DMS153 treated with DMSO at 0.1 percent for 48 hours (cell line): ENCODE measurements at regions not wholly inside any gene's neighbourhood (a gene's known extent, or its start where the extent isn't known, plus 50 kb on each side); places are given as distances from the start of the nearest gene placed in this dataset.
"Not testable (repeated sequence)": the region's sequence is repeated elsewhere in the genome, so short reads cannot be mapped to it uniquely, and the experiment has no call there.

Experiments used
- DNase-seq: peaks from one replicate; lab custom pipeline; 2025; ENCODE audit not compliant: unreplicated experiment; lab: John Stamatoyannopoulos, UW

DNA sequence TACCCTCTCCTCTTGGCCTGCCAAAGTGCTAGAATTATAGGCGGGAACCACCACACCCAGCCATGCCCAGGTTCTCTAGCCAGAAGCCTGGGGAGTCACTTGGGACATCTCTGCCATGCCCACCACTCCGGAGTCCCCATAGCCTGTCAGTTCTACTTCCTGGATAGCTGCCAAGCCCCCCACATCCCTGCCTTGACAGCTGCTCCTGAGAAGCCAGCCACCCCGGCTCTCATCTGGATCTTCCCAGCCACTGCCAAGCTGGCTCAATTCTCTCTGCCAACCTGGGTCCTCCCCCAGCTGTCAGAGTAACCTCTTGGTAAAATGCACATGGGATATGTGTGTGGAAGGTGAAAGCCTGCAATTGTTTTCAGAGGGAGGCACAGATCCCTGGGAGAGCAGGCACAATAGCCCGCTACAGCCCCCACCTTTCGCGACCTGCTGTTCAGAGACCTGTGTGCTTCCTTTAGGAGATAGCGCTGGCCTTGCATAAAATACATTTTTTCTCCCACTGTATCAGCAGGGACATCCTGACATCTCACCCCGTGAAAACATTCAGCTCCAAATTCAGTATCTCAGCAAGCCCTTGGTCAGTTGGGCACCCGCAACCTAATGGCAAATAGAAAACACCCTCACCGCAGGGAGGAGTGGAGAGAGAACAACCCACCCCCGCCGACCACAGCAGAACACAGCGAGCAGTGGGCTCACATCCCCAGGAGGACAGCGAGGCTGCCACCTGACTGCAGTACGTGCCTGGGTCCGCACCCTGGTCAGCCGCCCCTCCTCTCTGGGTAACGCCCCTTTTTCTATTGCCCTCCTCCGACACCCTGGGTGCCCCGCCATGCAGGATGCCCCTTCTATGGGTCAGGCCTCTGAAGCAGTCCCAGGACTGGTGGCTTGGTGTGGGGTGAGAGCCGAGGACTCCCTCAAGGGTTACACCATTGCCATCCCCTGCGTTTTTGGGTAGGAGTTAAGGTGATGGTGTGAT lies 1342.2 kb downstream of the BRD1 start:
- DNase-seq, result no peak

DNA sequence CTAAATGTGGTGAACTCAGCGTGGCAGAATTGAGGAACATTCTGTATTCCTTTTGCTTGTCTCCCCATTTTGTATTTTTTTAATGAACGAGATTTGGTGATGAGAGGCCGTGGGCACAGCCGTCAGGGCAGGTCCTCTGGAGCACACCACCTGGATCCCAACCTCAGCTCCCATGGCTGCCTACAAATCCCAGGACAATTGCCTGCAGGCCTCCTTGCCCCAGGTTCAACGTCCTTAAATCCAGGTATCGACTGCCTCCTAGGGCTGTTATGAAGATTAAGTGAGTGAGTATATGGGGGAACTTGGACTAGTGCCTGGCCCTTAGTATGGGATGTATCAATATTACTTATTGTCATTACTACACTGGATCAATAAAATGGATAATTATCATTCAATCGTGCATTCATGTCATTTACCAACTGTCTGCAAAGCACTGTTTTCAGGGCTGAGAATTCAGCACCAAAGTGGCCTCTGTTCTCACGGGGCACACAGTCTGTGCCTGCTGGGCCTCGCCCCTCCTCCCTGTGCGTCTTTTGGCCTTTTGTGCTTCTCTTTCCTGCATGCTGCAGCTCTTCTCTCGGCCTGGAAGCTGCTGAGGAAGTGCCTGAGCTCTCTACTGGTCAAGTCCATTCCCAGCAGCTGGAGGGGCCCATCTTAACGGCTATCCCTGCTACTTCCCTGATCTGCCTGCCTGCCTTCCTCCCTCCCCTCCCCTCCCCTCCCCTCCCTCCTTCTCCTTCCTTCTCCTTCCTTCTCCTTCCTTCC lies 1343.7 kb downstream of the BRD1 start:
- no peak for DNase-seq

DNA sequence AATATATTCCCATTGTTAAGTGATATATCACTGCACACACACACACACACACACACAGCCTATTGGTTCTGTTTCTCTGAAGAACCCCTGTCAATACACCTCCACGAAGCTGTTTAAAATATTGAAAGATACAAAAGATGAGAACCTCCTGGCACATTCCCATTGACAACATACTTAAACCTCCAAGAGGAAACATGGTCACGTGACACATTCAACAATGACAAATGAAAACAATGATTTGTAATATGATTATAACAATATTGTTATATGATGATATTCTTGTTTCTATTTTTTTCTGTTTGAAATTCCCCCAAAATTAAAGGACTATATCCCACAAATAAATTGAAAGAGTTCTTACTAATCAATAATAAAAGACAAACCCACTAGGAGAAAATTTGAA lies 1344.9 kb downstream of the BRD1 start:
- no peak for DNase-seq

DNA sequence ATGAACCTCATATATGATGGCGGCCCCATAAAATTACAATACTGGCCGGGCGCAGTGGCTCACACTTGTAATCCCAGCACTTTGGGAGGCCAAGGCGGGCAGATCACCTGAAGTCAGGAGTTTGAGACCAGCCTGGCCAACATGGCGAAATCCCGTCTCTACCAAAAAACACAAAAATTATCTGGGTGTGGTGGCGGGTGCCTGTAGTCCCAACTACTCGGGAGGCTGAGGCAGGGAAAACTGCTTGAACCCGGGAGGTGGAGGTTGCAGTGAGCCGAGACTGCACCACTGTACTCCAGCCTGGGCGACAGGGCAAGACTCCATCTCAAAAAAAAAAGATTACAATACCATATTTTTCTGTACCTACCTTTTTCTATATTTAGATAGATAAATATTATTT lies 1345.5 kb downstream of the BRD1 start:
- DNase-seq, result not testable (repeated sequence)

DNA sequence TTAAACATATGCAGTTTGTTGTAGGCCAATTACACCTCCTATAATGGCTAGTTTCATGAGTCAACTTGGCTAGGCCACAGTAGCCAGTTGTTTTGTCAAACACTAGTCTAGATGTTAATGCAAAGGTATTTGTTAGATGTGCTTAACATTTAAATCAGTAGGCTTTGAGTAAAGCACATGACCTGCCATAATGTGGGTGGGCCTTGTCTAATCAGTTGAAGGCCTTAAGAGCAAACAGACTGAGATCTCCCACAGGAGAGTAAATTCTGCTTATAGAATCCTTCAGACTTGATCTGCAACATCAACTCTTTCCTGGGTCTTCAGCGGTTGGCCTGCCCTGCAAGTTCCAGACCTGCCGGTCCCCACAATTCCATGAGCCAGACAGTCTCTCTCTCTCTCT lies 1345.9 kb downstream of the BRD1 start:
- no peak for DNase-seq

DNA sequence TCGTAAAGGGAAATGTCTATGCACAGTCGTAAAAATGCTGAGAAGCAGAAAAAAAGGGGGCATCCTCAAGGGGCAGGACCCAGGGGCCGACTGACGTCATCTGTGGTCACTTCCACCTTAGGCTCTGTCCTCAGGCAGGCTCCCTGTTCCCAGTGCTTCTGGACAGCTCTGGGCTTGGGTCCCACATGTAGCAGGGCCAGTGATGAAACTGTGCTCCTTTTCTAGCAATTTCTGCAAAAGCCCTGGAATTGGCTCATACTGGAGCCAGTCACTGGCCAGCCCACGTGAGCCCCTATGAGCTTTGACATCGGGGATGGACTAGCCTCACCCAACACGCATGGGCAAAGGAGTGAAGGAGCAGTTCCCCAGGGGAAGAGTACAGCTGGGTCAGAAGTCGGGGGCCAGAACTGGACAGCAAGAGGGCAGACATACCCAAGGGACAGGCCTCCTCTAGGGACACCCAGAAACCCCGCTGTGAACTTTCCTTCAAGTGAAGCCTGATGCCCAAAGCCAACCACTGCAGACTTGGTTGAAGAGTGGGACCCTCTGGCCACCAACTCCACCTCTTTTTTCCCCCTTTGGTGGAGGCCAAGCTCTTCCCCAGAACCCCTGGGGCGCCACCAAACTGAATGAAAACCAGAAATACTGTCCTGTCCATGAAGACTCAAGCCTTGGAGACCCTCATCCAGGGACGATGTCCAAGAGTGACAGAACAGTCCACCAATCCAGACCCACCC lies 1349.0 kb downstream of the BRD1 start:
- no peak for DNase-seq

DNA sequence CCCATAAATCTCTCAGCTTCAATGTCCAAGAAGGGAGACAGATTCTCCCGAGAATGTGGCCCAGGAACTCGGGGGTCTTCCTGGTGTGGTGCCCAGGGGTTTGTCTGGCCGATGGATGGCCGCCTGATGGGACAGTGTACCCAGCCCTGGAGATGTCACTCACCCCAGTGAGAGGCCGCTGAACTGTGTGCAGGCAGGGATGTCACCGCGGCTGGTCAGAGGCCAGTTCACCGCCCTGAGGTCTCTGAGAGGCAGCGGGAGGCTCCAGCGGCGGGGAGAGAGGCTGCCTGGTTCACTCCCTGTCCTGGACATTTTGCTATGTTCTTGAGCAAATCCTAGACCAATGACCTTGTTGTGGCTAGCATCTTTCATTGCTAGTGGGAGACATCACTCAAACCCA lies 1349.5 kb downstream of the BRD1 start:
- no peak for DNase-seq

DNA sequence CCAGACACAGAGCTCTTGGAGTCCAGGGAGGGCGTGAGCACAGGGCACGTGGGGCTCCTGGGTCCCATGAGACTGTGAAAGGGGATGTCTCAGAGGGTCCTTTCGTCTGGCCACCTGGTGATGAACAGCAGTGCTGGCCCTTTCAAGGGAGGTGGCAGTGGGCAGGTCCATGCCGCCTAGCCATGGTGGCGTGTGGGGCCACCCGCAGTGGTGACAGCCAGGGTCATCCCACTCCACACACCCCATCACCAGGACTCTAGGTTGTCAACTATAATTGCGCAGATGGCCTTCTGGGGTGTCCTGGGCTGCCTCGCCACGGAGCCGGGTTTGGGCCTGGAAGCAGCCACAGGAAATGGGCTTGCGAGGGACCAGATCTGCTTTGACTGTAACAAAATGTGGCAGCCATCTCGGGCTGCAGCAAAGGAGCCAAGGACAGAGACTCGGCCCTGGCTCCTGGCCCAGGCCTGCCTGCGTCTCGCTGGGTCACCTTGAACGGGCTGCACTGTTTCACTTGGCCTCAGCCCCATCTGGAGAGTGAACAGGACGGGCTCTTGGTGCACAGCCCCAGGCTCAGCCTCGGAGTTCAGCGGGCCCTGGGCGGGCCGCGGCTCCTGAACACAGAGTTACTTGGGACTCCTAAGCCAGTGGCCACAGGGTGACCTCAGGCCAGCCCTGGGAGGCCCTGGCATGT lies 1350.5 kb downstream of the BRD1 start:
- no peak for DNase-seq

DNA sequence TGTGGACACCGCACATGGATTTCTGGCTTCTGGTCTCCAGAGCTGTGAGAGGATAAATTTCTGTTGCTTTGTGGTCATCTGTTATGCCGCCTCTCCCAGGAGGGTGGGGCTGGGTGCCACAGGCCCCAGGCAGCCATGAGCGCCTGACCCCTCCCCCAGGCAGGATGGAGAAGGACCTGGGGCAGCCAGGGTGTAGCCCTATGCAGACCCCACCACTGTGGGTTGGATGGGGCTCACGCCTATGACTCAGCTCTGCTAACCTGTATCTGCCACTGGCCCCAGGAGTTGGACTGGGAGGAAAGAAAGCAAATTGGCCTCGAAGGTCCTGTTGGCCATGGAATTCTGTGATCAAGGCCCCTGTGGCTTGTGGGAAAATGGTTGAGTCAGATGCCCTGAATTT lies 1351.1 kb downstream of the BRD1 start:
- DNase-seq, result no peak

DNA sequence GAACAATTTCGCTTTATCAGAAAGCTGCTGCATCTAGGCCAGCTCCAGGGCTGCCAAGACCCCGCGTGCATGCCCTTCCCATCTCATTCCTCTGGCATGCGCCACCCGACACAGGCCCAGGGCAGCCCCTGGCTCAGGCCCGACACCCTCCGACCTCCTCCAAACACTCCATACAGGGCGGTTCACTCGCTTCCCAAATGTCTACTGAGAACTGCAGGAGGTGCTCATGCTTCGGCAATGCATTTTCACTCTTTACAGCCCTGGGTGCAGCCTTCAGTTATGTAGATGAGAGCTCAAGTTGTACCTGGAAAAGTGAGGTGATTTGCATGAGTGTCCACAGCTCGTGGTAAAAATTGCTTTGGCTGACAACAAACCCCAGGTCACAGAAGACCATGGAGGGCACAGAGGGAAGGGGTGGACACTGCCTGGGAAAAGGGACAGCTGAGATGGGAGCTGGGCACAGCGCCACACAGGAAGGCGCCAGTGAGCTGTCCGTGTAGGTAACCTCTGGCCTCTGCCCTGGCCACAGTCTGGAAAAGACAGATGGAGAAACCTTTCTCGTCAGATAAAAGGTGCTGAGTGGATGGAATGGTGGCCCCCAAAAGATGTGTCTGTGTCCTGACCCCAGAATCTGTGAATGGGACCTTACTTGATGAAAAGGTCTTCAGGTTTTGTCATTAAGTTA lies 1351.9 kb downstream of the BRD1 start:
- DNase-seq, result no peak

DNA sequence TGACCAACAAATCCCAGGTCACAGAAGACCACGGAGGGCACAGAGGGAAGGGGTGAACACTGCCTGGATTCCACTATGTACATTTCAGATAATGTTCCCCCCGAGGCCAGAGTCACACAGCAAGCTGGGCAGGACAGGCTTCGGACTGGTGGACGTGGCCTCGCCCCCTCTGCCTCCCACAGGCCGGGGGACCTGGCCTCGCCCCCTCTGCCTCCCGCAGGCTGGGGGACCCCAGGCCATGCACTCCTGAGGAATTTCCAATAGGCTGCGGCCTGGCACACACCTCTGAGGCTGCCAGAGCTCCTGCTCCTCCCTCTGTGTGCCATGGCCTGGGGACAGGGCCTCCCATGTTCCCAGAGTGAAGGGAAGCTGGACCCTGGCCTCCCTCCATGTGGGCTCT lies 1352.8 kb downstream of the BRD1 start:
- no peak for DNase-seq

DNA sequence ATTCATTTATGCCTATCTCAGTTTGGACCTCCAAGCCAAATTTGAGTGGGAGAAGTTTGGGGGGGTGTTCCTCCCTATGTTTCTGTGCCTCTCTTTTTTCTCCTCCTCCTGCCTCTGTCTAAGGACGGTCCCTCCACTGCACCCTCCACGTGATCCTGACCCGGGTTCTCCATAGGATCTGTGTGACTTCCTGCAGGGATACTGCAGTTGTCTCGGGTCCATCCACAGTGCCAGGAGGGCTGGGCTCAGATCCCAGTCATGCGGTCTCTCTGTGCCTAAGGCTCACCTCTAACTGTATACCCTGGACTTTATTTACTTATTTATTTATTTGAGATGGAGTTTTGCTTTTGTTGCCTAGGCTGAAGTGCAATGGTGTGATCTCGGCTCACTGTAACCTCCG lies 1354.5 kb downstream of the BRD1 start:
- DNase-seq, result no peak

DNA sequence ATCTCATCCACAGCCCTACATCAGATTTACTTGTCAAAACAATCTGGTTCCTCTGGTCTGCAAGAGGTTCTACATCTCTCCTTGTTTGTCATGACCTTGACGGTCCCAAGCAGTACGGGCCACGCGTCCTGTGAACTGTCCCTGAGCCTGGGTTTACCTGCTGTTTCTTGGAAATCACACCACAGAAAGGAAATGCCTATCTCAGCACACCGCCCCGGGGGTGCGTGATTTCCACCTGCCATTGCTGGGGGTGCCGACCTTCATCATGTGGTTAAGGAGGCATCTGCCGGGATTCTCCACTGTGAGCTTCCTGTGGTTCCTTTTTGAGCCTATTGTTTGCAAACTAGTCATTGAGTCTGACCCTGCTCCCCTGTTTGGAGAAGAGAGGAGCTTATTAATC lies 1363.4 kb downstream of the BRD1 start:
- no peak for DNase-seq

DNA sequence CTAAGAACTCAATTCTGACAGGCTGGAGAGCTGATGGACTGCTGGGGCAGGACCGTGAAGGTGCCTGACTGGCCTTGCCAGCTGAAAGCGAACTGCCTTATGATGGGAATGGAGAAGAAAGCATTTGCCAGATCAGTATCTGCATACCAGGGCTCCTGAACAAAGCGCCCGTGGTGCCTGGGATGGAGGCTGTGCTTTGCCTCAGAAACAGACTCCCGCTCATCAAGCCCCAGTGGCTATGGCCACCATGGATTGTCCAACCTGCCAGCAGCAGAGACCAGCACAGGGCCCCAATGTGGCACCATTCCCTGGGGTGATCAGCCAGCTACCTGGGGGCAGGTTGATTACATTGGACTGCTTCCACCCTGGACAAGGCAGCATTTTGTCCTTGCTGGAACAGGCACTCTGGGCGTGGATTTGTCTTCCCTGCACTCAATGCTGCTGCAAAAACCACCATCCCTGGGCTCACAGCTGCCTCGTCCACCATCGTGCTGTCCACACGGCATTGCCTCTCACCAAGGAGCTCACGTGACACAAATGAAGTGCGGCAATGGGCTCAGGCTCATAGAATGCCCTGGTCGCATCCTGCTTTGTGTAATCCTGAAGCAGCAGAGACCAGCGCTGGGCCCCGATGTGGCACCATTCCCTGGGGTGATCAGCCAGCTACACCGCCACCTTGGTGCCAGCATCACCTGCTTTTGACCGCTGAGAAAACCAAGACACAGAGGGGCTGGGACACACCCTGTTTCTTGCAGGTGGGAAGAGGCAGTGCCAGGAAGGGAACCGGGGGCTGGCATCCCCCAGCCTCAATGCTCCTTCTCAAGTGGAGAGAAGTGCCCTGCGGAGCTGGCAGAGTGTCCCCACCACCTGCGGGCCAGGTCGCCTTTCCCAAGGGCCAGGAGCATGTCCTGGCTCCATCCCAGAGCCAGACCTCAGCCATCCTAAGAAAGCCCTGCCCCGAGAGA lies 1367.5 kb downstream of the BRD1 start:
- no peak for DNase-seq

DNA sequence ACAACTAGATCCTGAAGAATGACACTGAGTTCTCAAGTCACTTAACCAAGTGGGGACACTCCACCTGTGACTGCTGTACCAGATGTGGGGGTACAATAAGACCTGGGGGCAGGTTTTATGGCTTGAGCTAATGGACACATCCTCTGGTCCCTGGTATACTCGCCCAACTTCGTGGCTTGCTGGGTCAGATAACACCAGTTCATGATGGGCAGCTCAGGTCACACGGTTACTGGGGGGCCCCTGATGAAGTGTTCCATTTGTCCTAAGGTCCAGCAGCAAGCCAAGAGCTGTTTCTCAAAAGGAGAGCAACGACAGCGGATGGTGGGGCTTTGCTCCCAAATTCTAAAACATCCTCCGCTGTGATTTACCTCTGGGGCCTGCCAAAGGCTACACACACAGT lies 1368.4 kb downstream of the BRD1 start:
- no peak for DNase-seq

DNA sequence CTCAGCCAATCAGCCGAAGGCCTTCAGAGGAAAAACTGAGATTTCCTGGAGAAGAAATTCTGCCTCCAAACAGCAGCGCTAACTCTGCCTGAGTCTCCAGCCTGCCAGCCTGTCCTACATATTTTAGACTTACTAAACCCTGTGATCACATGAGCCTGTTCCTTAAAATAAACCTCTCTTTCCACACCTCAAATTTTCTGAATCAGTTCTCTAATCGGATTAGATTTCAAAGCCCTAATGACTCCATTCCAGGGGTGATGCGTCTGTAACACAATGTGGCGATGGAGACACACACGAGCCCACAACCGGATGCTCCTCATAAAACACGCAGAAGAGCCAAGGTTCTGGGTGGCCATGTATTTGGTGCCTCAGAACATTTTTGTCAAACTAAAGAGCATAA lies 1371.2 kb downstream of the BRD1 start:
- DNase-seq, result no peak

DNA sequence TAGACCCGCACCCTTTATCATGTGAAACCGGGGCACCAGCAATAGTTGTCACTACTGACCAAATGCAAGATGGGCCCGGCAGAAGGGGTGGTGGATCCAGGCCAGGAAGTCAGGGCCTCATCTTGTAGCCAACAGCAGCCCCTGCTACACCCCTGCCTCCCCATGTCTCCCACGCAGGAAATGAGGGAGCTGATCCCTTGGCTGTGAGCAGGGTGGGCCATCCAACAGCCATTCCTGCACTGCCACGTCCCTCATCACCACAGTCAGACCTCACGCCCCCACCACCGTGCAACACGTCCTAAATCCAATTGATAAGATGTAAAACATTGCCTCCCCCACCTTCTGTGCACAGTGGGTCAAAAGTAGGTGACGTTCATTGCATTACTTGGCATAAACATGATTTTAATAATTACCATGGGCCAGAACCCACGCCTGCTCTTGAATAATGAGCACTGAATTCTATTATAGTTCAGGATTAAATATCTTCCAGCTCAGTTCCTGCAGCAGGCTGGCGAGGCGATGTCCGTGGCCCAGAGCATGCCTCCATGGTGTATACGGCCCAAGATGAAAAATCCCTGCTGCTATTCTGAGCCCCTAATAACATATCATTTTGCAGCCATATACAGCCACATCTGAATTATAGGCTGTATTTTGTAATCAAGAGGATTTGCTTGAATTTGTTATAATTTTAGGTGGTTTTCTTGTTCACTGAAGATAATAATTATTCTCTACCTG lies 1373.8 kb downstream of the BRD1 start:
- no peak for DNase-seq

DNA sequence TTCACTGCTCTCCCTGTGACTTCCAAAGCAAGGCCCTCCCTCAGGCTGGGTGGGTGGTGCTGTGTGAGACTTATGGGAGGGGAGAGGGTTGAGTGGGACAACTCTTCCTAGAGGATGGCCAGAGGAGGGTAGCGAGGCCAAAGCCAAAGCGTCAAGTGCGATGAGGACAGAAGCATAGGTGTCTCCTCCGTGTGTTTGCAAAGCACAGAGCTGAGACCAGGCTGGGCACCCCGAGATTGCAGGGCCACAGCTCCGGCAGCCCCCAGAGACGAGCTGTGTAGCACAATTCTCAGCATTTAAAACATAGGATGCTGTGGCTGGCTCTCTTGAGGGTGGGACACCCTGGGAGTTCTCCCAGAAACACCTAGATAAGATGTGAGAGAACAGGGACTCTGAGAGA lies 1374.5 kb downstream of the BRD1 start:
- DNase-seq, result no peak

DNA sequence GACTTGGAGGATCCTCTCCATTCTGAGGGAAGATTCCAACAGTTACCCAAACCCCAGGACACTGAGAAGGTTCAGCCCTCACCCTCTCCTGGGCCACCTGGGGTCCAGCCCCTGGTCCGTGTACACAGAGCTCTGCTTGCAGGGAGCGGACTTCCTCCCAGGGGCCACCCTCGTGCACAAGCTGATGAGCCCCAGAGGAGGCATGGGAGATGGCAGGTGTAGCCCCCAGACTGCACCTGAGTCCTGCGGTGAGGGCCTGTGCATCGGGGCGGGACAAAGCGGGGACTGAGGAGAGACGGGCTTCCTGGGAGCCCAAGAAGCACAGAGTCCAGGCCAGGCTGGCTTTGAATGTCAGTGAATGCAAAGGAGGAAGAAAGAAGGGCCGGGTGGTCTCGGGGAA lies 1374.9 kb downstream of the BRD1 start:
- DNase-seq, result no peak
